ENCODE measurements at regions not wholly inside any gene's neighbourhood (a gene's known extent, or its start where the extent isn't known, plus 50 kb on each side); places are given as distances from the start of the nearest gene placed in this dataset.
"Not testable (repeated sequence)": the region's sequence is repeated elsewhere in the genome, so short reads cannot be mapped to it uniquely, and the experiment has no call there.

DNA sequence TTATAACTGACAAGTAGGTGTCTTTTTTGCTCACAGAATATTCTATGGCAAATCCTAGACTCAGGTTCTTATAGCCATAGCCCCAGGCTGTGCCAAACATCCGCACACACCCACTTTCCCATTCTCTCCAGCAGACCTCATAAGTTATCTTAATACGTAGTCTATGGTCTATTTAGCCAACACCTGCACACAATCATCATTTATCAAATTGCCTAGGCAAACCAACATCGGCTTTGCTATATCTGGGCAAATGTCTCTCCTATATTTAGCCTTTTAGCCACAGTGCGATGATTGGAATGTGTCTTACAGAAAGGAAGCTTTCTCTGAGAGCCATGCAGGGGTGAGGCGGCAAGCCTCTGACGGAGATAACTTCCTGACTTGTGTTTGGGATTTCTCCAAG, 128.0 kb downstream of the POTEC start:
- TF ChIP-seq, protein P1, sequence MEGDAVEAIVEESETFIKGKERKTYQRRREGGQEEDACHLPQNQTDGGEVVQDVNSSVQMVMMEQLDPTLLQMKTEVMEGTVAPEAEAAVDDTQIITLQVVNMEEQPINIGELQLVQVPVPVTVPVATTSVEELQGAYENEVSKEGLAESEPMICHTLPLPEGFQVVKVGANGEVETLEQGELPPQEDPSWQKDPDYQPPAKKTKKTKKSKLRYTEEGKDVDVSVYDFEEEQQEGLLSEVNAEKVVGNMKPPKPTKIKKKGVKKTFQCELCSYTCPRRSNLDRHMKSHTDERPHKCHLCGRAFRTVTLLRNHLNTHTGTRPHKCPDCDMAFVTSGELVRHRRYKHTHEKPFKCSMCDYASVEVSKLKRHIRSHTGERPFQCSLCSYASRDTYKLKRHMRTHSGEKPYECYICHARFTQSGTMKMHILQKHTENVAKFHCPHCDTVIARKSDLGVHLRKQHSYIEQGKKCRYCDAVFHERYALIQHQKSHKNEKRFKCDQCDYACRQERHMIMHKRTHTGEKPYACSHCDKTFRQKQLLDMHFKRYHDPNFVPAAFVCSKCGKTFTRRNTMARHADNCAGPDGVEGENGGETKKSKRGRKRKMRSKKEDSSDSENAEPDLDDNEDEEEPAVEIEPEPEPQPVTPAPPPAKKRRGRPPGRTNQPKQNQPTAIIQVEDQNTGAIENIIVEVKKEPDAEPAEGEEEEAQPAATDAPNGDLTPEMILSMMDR (IDR thresholded peaks at IDR 0.05), result not testable (repeated sequence)
- TF ChIP-seq EZH2 (IDR thresholded peaks at IDR 0.05; ENCODE audit: borderline replicate concordance, insufficient read depth, low read depth, low read length, poor library complexity, severe bottlenecking), result not testable (repeated sequence)

Measured in B cell (primary cell).